Neural progenitor cell (in vitro differentiated cells): ENCODE measurements at regions not wholly inside any gene's neighbourhood (a gene's known extent, or its start where the extent isn't known, plus 50 kb on each side); places are given as distances from the start of the nearest gene placed in this dataset.

ENCODE experiments used
- DNase-seq: peaks from one replicate; pipeline ENCODE4 v3.0.0-alpha.2; 2016; ENCODE audit warnings: low spot score
- H2AFZ ChIP-seq: fragments of 200-600 bp; sonication (generic); replicated peaks from 2 replicates; pipeline ENCODE4 v1.6.1; 2016; ENCODE audit warnings: antibody characterized with exemption
- H3F3A ChIP-seq: fragments of 200-600 bp; sonication (generic); 2 replicates; pipeline ENCODE4 v1.6.1; 2016; ENCODE audit warnings: antibody characterized with exemption, low read depth
- H3K27ac ChIP-seq: fragments of 200-600 bp; sonication (generic); 2 replicates; pipeline ENCODE4 v1.5.1; 2016; ENCODE audit warnings: mild to moderate bottlenecking
- H3K27me3 ChIP-seq: fragments of 200-600 bp; sonication (generic); 2 replicates; pipeline ENCODE4 v1.6.1; 2016; ENCODE audit warnings: mild to moderate bottlenecking, moderate library complexity
- H3K36me3 ChIP-seq: fragments of 200-600 bp; sonication (generic); 2 replicates; pipeline ENCODE4 v1.5.1; 2016
- H3K4me1 ChIP-seq: fragments of 200-600 bp; sonication (generic); 2 replicates; pipeline ENCODE4 v1.6.1; 2016; ENCODE audit warnings: mixed run types
- H3K4me2 ChIP-seq: fragments of 200-600 bp; sonication (generic); 2 replicates; pipeline ENCODE4 v1.6.1; 2016
- H3K4me3 ChIP-seq: fragments of 200-600 bp; sonication (generic); 2 replicates; pipeline ENCODE4 v1.5.1; 2016
- H3K79me2 ChIP-seq: fragments of 200-600 bp; sonication (generic); 2 replicates; pipeline ENCODE4 v1.6.1; 2016; ENCODE audit warnings: low read depth
- H3K9ac ChIP-seq: fragments of 200-600 bp; sonication (generic); 2 replicates; pipeline ENCODE4 v1.6.1; 2016
- H3K9me3 ChIP-seq: fragments of 200-600 bp; sonication (generic); 2 replicates; pipeline ENCODE4 v1.5.1; 2016; ENCODE audit warnings: low read depth
- H4K20me1 ChIP-seq: fragments of 200-600 bp; sonication (generic); 2 replicates; pipeline ENCODE4 v1.6.1; 2016; ENCODE audit warnings: low read depth
- H3K27ac Mint-ChIP-seq: 3 replicates; pipeline ENCODE4 v1.8.0; 2021; ENCODE audit warnings: mixed read lengths
- H3K27me3 Mint-ChIP-seq: 2 replicates; pipeline ENCODE4 v1.8.0; 2022; ENCODE audit warnings: low read depth, mild to moderate bottlenecking, inconsistent platforms, moderate library complexity, mixed read lengths; ENCODE audit not compliant: insufficient read depth
- H3K36me3 Mint-ChIP-seq: 3 replicates; pipeline ENCODE4 v1.8.0; 2021; ENCODE audit warnings: mixed read lengths
- H3K4me1 Mint-ChIP-seq: 3 replicates; pipeline ENCODE4 v1.8.0; 2021; ENCODE audit warnings: mixed read lengths
- H3K4me3 Mint-ChIP-seq: 3 replicates; pipeline ENCODE4 v1.8.0; 2021; ENCODE audit warnings: mild to moderate bottlenecking, moderate library complexity, mixed read lengths
- H3K9me3 Mint-ChIP-seq: 3 replicates; pipeline ENCODE4 v1.8.0; 2020; ENCODE audit warnings: mixed read lengths
- EZH2 ChIP-seq: fragments of 200-600 bp; sonication (generic); IDR thresholded peaks from 2 replicates; pipeline ENCODE4 v1.6.1; 2017; ENCODE audit warnings: antibody characterized with exemption, mild to moderate bottlenecking, moderate library complexity
- EZH2phosphoT487 ChIP-seq: fragments of 200-600 bp; sonication (generic); IDR thresholded peaks from 2 replicates; pipeline ENCODE4 v1.6.1; 2017; ENCODE audit warnings: antibody characterized with exemption
- TF ChIP-seq, protein P1 (sequence below): fragments of 200-600 bp; sonication (generic); IDR thresholded peaks from 2 replicates; pipeline ENCODE4 v1.5.1; 2017; ENCODE audit warnings: antibody characterized with exemption, mild to moderate bottlenecking

DNA sequence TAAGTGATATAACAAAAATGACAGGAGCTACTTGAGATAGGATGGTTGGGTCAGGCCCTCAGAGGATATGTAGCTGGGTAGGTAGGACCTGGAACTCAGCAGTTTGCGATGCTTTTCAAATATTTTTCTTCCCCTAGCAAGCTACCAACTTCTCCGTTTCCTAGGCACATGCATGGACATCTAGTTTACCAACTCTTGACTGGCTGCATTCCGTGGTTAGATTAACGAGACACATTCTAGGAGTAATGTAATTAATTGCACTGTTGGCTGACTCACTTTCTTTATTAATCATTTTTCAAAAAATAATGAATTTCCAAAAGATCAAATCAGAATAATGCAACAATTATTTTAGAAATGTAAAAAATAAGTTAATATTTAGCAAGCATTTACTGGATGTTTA, 95.9 kb downstream of the MACIR start:
- Histone ChIP-seq H4K20me1 (no peaks in the 10 kb centered on the region), H3K36me3 (no peaks in the 10 kb centered on the region), H3K4me2 (no peak overlapping the region), H3K4me3 (no peak overlapping the region), H3K9me3 (no peaks in the 10 kb centered on the region), H2AFZ (no peak overlapping the region), H3K4me1 (no peaks in the 10 kb centered on the region), H3K27ac (no peak overlapping the region), H3F3A (no peaks in the 10 kb centered on the region), H3K27me3 (no peaks in the 10 kb centered on the region), H3K79me2 (no peaks in the 10 kb centered on the region), H3K9ac (no peak overlapping the region)
- H3K9me3 Mint-ChIP-seq: no peaks in the 10 kb centered on the region
- no peak for DNase-seq
- TF ChIP-seq EZH2 (no peak), EZH2phosphoT487 (no peak)
- TF ChIP-seq, protein P1, sequence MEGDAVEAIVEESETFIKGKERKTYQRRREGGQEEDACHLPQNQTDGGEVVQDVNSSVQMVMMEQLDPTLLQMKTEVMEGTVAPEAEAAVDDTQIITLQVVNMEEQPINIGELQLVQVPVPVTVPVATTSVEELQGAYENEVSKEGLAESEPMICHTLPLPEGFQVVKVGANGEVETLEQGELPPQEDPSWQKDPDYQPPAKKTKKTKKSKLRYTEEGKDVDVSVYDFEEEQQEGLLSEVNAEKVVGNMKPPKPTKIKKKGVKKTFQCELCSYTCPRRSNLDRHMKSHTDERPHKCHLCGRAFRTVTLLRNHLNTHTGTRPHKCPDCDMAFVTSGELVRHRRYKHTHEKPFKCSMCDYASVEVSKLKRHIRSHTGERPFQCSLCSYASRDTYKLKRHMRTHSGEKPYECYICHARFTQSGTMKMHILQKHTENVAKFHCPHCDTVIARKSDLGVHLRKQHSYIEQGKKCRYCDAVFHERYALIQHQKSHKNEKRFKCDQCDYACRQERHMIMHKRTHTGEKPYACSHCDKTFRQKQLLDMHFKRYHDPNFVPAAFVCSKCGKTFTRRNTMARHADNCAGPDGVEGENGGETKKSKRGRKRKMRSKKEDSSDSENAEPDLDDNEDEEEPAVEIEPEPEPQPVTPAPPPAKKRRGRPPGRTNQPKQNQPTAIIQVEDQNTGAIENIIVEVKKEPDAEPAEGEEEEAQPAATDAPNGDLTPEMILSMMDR: no peak
- H3K27me3 Mint-ChIP-seq: peaks cover 4% of the 10 kb centered on the region
- H3K4me3 Mint-ChIP-seq: no peak overlapping the region
- no peaks in the 10 kb centered on the region for H3K36me3 Mint-ChIP-seq
- no peaks in the 10 kb centered on the region for H3K4me1 Mint-ChIP-seq
- H3K27ac Mint-ChIP-seq: no peak overlapping the region

DNA sequence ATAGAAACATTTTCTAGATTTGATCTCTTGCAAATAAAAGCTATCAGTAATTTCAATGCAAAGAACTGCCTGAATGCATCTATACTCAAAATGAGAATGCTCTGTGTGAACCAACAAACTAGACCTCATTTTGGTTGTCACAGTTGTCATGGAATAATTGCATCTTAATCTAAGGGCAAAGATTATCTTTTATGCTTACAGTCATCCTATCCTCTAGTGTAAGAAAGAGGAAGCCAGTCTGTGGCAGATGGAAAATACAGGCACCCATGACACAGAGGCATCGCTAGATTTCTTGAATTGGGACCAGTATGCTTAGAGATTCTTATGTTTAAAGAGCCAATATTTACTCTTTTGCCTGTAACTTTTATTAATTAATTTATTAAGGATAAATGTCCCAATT, 95.0 kb downstream of the MACIR start:
- no peak overlapping the region for H3K4me3 ChIP-seq
- no peaks in the 10 kb centered on the region for H3K36me3 ChIP-seq
- no peaks in the 10 kb centered on the region for H3K4me1 ChIP-seq
- H3K9me3 Mint-ChIP-seq: no peaks in the 10 kb centered on the region
- H3K27me3 Mint-ChIP-seq: peaks cover 4% of the 10 kb centered on the region
- DNase-seq: no peak
- H3K4me2 ChIP-seq: no peak overlapping the region
- no peak overlapping the region for H2AFZ ChIP-seq
- no peak overlapping the region for H3K4me3 Mint-ChIP-seq
- no peaks in the 10 kb centered on the region for H3K9me3 ChIP-seq
- H3K27ac Mint-ChIP-seq: no peak overlapping the region
- TF ChIP-seq EZH2 (no peak), EZH2phosphoT487 (no peak)
- TF ChIP-seq, protein P1: no peak
- no peaks in the 10 kb centered on the region for H4K20me1 ChIP-seq
- no peak overlapping the region for H3K27ac ChIP-seq
- H3K36me3 Mint-ChIP-seq: no peaks in the 10 kb centered on the region
- H3K9ac ChIP-seq: no peak overlapping the region
- no peaks in the 10 kb centered on the region for H3F3A ChIP-seq
- no peaks in the 10 kb centered on the region for H3K27me3 ChIP-seq
- H3K4me1 Mint-ChIP-seq: no peaks in the 10 kb centered on the region
- H3K79me2 ChIP-seq: no peaks in the 10 kb centered on the region

DNA sequence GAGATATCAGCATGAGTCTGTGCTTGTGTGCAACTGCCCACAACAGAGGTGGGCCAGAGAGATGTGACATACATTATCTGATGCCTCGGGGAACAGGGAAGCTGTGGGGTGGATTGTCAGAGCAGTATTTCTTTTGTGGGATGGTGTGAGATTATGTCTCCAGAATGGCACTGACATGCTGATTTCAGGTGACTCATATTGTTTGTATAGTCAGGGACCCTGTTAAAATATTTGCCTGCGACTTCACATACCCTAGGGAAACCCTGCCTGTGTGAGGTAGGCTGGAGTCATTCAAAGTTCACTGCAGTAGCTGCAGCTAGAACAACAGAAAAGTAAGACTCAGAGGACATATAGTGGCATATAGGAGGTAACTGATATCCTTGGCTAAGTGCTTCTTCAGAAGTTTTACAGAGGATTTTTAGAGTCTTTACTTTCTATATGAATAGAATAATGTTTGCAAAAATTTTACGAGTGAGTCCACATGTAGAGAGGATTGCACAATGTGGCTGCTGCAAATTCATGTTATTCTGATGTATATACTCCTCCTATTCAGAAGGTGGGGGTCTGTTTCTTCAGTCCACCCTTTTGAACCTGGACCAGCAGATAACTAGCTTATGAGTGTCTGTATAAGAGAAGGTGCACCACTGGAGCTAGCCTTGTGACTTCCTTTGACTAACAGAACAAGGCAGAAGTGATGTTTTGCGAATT, 89.3 kb downstream of the MACIR start:
- TF ChIP-seq EZH2 (no peak), EZH2phosphoT487 (no peak)
- TF ChIP-seq, protein P1: no peak
- Histone ChIP-seq H3K9me3 (no peaks in the 10 kb centered on the region), H3K4me1 (peaks cover 22% of the 10 kb centered on the region), H4K20me1 (no peaks in the 10 kb centered on the region), H3K4me3 (no peak overlapping the region), H3K36me3 (no peaks in the 10 kb centered on the region), H3K27ac (no peak overlapping the region), H3K4me2 (no peak overlapping the region), H3F3A (no peaks in the 10 kb centered on the region), H3K27me3 (no peaks in the 10 kb centered on the region), H2AFZ (no peak overlapping the region), H3K9ac (no peak overlapping the region), H3K79me2 (no peaks in the 10 kb centered on the region)
- Mint-ChIP-seq H3K9me3 (peaks cover 1% of the 10 kb centered on the region), H3K36me3 (no peaks in the 10 kb centered on the region), H3K27ac (no peak overlapping the region), H3K4me3 (no peak overlapping the region), H3K27me3 (no peaks in the 10 kb centered on the region), H3K4me1 (no peaks in the 10 kb centered on the region)
- DNase-seq: no peak
